Astrocyte of the cerebellum (primary cell): ENCODE measurements at regions not wholly inside any gene's neighbourhood (a gene's known extent, or its start where the extent isn't known, plus 50 kb on each side); places are given as distances from the start of the nearest gene placed in this dataset.
"Not testable (repeated sequence)": the region's sequence is repeated elsewhere in the genome, so short reads cannot be mapped to it uniquely, and the experiment has no call there.

Experiments
- DNase-seq: peaks from one replicate; pipeline ENCODE4 v3.0.0-alpha.2; 2011; ENCODE audit warnings: low read depth
- H3K4me3 ChIP-seq: 2 replicates; pipeline ENCODE4 v1.5.1; 2011; ENCODE audit warnings: mild to moderate bottlenecking, low read depth, low read length, moderate library complexity
- in situ Hi-C: cut with HindIII; loops from 2 replicates; pipeline ENCODE4 v1.10.0; 2017; ENCODE audit warnings: low sequenced_read_pairs
- TF ChIP-seq, protein P1 (sequence below): IDR thresholded peaks from 2 replicates; pipeline ENCODE4 v1.5.1; 2012; ENCODE audit warnings: low read length, low read depth, moderate library complexity, mild to moderate bottlenecking; ENCODE audit errors: missing control alignments

DNA sequence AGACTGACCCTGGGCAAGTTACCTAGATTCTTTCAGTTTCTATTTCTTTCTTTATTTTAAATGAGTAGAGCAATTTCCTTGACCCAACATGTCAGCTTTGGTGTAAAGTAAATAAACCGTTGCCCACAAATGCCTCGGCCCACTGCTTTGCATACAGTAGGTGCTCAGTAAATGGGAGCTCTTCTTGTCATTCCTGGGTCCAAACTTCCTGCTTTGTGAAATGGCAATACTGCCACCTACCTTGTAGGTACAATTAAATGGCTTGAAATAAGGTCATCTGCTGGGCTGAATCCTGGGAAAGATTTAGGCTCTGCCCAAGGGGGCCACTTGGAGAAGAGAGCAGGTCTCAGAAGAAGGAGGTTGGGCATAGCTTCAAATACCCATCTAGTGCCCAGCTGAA, 253.0 kb downstream of the HS3ST3B1 start:
- no peak for DNase-seq
- no peak overlapping the region for H3K4me3 ChIP-seq
- TF ChIP-seq, protein P1, sequence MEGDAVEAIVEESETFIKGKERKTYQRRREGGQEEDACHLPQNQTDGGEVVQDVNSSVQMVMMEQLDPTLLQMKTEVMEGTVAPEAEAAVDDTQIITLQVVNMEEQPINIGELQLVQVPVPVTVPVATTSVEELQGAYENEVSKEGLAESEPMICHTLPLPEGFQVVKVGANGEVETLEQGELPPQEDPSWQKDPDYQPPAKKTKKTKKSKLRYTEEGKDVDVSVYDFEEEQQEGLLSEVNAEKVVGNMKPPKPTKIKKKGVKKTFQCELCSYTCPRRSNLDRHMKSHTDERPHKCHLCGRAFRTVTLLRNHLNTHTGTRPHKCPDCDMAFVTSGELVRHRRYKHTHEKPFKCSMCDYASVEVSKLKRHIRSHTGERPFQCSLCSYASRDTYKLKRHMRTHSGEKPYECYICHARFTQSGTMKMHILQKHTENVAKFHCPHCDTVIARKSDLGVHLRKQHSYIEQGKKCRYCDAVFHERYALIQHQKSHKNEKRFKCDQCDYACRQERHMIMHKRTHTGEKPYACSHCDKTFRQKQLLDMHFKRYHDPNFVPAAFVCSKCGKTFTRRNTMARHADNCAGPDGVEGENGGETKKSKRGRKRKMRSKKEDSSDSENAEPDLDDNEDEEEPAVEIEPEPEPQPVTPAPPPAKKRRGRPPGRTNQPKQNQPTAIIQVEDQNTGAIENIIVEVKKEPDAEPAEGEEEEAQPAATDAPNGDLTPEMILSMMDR = no peak
- in situ Hi-C loops = no loop called here

DNA sequence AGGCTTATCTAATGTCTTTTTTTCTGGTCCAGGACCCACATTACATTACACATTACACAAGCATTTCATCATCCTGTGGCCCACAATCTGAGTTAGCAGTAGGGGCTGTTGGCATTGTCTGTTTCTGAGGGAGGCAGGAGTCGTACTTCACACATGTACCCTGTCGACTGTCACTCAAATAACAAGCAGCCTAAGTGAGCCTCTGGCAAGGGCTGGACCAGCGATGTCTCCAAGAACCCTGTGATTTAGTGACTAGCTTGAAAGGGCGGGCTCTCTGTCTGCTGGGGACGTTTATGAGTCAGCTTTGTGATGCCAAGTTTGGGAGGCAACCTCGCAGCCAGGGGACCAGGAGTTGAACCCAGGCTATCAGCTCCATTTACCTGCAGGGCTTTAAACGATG, 251.4 kb downstream of the HS3ST3B1 start:
- TF ChIP-seq, protein P1 = no peak
- no peak overlapping the region for H3K4me3 ChIP-seq
- in situ Hi-C loops = no loop called here
- no peak for DNase-seq

DNA sequence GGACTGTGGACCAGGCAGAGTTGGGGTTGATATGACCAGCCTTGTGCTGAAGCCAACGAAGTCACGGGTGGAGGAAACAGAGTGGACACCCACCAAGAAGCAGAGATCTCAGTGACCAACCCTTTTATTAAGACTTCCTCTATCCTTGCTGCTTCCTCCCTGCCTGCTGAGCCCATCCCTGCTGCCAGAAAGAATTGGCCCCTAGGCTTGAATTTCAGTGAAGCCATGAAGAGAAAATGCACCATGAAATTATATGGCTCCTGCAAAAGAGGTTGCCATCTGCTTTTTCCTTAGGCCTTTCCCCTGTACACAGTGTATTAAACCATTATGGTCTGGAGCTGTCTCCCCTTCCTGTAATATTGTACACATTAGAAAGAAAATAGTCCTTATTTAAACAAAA, 246.7 kb downstream of the HS3ST3B1 start:
- no peak overlapping the region for H3K4me3 ChIP-seq
- DNase-seq = no peak
- TF ChIP-seq, protein P1 = no peak
- in situ Hi-C loops = no loop called here

DNA sequence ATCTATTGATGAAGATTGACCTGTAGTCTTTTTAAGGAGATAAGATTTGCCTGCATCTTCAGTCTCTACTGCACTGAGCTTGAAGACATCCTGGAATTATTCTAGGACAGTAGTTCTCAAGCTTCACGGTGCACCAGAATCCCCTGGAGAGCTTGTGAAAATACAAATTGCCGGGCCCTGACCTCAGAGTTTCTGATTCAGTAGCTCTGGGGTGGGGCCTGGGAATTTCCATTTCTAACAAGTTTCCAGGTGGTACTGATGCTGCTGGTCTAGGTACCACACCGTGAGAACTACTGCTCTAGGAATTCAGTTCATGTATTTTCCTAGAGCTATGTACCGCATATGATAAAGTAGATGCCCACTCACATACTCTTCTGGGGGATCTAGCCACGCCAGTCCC, 246.1 kb downstream of the HS3ST3B1 start:
- TF ChIP-seq, protein P1 = no peak
- H3K4me3 ChIP-seq = no peak overlapping the region
- no peak for DNase-seq
- in situ Hi-C loops = no loop called here

DNA sequence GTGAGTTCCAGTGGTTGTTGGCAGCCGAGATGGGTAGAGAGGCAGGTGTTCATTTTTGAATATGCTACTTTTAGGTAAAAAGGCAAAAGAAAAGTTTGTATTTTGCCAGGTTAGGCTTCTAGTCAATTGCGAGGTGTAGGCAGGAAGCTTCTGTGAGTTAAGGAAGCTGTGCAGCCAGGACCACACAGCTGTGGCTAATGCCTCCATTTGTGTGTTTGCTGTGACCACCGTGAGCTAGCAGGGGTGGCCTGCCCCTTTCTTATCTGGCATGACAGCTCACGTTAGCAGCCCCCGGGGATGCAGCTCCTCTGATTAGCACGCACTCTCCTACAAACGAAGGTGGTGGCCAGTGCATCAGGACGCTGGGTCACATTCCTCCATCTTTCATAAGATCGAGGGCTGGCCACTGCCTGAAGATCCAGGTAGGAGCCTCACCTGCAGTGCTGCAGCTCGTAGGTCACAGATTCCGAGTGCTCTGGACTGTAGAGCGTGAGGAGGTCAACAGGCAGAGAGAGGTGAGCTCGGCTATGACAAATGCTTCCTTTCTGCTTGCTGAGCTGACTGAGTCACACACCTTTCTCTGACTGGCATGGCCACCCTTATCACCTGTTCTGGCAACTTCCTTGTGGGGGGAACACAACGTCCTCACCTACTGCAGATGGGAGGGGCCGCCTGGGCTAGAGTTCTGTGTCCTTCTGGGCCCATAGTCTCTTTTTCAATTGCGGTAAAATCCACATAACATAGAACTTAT, 244.4 kb downstream of the HS3ST3B1 start:
- in situ Hi-C loops = no loop called here
- H3K4me3 ChIP-seq = no peak overlapping the region
- TF ChIP-seq, protein P1 = no peak
- DNase-seq = no peak

DNA sequence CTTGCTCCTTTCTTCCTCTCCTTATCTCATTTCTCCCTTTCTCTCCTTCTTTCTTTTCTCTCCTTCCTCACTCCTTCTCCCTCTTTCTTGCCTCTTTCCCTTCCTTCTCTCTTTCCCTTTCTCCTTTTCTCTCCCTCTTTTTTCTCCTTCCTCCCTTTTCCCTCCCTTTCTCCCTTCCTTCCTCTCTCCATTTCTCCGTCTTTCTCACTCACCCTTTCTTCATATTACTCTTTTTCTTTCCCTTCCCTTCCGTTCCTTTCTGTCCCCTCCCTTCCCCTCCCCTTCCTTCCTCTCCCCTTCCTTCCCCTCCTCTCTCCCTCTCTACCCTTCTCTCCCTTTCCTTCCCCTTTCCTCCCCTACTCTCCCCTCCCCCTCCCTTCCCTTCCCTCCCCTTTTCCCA, 240.8 kb downstream of the HS3ST3B1 start:
- in situ Hi-C loops = no loop called here
- no peak for DNase-seq
- TF ChIP-seq, protein P1 = no peak
- H3K4me3 ChIP-seq = no peak overlapping the region

DNA sequence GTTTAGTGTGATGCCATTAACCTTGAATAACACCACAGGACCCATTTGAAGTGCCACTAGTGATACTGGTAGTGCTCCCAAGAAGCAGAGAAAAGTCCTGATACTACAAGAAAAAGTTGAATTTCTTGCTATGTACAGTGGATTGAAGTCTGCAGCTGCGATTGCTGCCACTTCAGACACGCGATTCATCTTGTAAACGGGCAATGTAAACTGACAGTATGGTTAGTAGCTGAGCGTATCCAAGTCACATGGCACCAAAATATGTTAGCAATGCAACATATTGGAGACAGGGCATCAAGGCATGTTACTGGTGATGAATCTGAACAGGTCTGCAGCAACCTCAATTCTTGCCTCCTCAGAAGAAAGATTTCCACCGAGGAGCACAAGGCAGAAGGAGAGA, 238.9 kb downstream of the HS3ST3B1 start:
- no peak for DNase-seq
- TF ChIP-seq, protein P1 = no peak
- H3K4me3 ChIP-seq = no peak overlapping the region
- in situ Hi-C loops = no loop called here

DNA sequence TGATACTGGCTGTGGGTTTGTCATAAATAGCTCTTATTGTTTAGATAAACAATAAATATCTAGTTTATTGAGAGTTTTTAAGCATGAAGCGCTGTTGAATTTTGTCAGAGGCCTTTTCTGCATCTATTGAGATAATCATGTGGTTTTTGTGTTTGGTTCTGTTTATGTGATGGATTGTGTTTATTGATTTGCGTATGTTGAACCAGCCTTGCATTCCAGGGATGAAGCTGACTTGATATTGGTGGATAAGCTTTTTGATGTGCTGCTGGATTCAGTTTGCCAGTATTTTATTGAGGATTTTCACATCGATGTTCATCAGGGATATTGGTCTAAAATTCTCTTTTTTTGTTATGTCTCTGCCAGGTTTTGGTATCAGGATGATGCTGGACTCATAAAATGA, 231.4 kb downstream of the HS3ST3B1 start:
- in situ Hi-C loops, H3K4me3 ChIP-seq, DNase-seq: not testable (repeated sequence)
